Osteocyte (in vitro differentiated cells): ENCODE measurements at regions not wholly inside any gene's neighbourhood (a gene's known extent, or its start where the extent isn't known, plus 50 kb on each side); places are given as distances from the start of the nearest gene placed in this dataset.
A peak's percentile ranks its signal among the peaks of the same experiment; 100 is the strongest.

Experiments used
- DNase-seq: peaks from one replicate; pipeline ENCODE4 v3.0.0; 2021; ENCODE audit warnings: mixed read lengths; ENCODE audit not compliant: unreplicated experiment; ENCODE audit errors: extremely low spot score
- H3K27ac Mint-ChIP-seq: one replicate; pipeline ENCODE4 v1.8.0; 2021; ENCODE audit warnings: mild to moderate bottlenecking, mixed read lengths; ENCODE audit not compliant: unreplicated experiment
- H3K27me3 Mint-ChIP-seq: one replicate; pipeline ENCODE4 v1.8.0; 2021; ENCODE audit warnings: mixed read lengths; ENCODE audit not compliant: unreplicated experiment
- H3K36me3 Mint-ChIP-seq: one replicate; pipeline ENCODE4 v1.8.0; 2021; ENCODE audit warnings: mixed read lengths; ENCODE audit not compliant: unreplicated experiment
- H3K4me1 Mint-ChIP-seq: one replicate; pipeline ENCODE4 v1.8.0; 2021; ENCODE audit warnings: mixed read lengths; ENCODE audit not compliant: unreplicated experiment
- H3K4me3 Mint-ChIP-seq: one replicate; pipeline ENCODE4 v1.8.0; 2021; ENCODE audit warnings: mild to moderate bottlenecking, moderate library complexity, mixed read lengths; ENCODE audit not compliant: unreplicated experiment
- H3K9me3 Mint-ChIP-seq: one replicate; pipeline ENCODE4 v1.8.0; 2021; ENCODE audit warnings: mixed read lengths; ENCODE audit not compliant: unreplicated experiment
- CTCF ChIP-seq: fragments of 200-600 bp; sonication (generic); IDR thresholded peaks from 2 replicates; pipeline ENCODE4 v1.5.0; 2021; ENCODE audit warnings: antibody characterized with exemption, mild to moderate bottlenecking, moderate library complexity

- TF ChIP-seq CTCF: no peak
- Mint-ChIP-seq H3K27me3 (no peaks in the 10 kb centered on the region), H3K36me3 (no peaks in the 10 kb centered on the region), H3K27ac (peak overlapping the region; percentile 50), H3K4me3 (no peak overlapping the region), H3K4me1 (peaks cover 15% of the 10 kb centered on the region), H3K9me3 (peaks cover 18% of the 10 kb centered on the region)
- DNase-seq: no peak
Observed at GRCh38 chr4:141540643-141541042, 95.7 kb upstream of the IL15 start.

- Mint-ChIP-seq H3K36me3 (no peaks in the 10 kb centered on the region), H3K9me3 (peaks cover 18% of the 10 kb centered on the region), H3K27ac (peak overlapping the region; percentile 69), H3K4me3 (no peak overlapping the region), H3K4me1 (peaks cover 15% of the 10 kb centered on the region), H3K27me3 (no peaks in the 10 kb centered on the region)
- TF ChIP-seq CTCF: no peak
- no peak for DNase-seq
Observed at GRCh38 chr4:141541851-141542250, 94.5 kb upstream of the IL15 start.

GRCh38 chr4:141543176-141543575, 93.2 kb upstream of the IL15 start:
- TF ChIP-seq CTCF: no peak
- Mint-ChIP-seq H3K27me3 (no peaks in the 10 kb centered on the region), H3K9me3 (peaks cover 15% of the 10 kb centered on the region), H3K36me3 (no peaks in the 10 kb centered on the region), H3K4me3 (no peak overlapping the region), H3K4me1 (peaks cover 15% of the 10 kb centered on the region), H3K27ac (no peak overlapping the region)
- DNase-seq: no peak

- Mint-ChIP-seq H3K4me3 (no peak overlapping the region), H3K27ac (no peak overlapping the region), H3K36me3 (no peaks in the 10 kb centered on the region), H3K9me3 (peaks cover 10% of the 10 kb centered on the region), H3K4me1 (peaks cover 17% of the 10 kb centered on the region), H3K27me3 (no peaks in the 10 kb centered on the region)
- no peak for TF ChIP-seq CTCF
- DNase-seq: no peak
Observed at GRCh38 chr4:141543706-141544105, 92.7 kb upstream of the IL15 start.

- TF ChIP-seq CTCF: no peak
- Mint-ChIP-seq H3K36me3 (peaks cover 7% of the 10 kb centered on the region), H3K9me3 (peaks cover 19% of the 10 kb centered on the region), H3K27me3 (no peaks in the 10 kb centered on the region), H3K4me3 (no peak overlapping the region), H3K27ac (no peak overlapping the region), H3K4me1 (peaks cover 6% of the 10 kb centered on the region)
- no peak for DNase-seq
Observed at GRCh38 chr4:141548791-141549190, 87.6 kb upstream of the IL15 start.
